NCI-H82 treated with DMSO at 0.1 percent for 48 hours (cell line): ENCODE measurements at regions not wholly inside any gene's neighbourhood (a gene's known extent, or its start where the extent isn't known, plus 50 kb on each side); places are given as distances from the start of the nearest gene placed in this dataset.
"Not testable (repeated sequence)": the region's sequence is repeated elsewhere in the genome, so short reads cannot be mapped to it uniquely, and the experiment has no call there.

ENCODE experiments used
- DNase-seq: peaks from one replicate; lab custom pipeline; 2025; ENCODE audit not compliant: unreplicated experiment; lab: John Stamatoyannopoulos, UW

GRCh38 chr1:22331618-22332423 is 119.8 kb upstream of the ZBTB40 start:
- no peak for DNase-seq

DNA sequence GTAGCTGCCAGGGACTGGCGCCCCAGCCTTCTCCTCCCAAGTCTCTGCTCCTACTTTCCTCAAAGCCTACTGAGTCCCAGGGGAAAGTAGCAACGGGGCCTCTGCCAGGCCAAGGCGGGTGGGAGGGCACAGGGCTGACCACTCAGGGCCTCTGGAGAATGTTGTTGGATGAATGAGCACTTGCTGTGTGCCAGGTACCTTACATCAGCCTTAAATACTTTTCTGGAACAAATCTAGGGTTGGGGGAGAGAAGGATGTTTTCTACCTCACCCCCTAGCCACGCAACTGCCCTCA is 119.3 kb upstream of the ZBTB40 start:
- DNase-seq, result no peak

DNA sequence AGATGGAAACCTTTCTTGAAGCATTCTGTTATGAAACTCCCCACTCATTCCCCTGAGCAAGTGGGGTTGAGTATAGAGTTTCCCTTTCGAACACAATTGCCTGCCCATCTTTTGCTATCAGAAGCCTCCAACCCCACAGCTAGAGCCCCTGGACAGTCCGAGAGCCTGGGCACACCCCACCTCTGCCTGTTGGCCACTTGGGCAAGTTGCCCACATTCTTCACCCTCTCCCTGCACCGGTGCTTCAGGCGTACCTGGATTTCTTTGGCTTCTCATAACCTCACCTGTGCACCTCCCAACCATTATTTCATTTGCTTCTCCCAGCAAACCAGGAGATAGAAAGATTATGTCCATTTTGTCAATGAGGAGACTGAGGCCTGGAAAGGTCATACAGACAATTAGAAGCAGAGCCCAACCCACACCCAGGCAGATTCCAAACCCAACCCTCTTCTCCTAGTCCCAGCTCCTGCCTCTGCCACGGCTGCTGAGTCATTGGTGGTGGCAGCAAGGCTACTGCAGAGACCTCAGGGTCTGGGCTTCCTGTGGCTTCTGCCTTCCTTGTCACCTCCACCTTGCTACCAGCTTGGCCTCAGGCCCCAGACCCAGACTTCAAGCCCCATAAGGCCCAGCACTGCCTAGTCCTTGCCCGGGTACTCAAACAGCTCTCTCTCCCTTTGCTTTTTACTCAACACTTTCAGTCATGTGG is 118.7 kb upstream of the ZBTB40 start:
- no peak for DNase-seq

DNA sequence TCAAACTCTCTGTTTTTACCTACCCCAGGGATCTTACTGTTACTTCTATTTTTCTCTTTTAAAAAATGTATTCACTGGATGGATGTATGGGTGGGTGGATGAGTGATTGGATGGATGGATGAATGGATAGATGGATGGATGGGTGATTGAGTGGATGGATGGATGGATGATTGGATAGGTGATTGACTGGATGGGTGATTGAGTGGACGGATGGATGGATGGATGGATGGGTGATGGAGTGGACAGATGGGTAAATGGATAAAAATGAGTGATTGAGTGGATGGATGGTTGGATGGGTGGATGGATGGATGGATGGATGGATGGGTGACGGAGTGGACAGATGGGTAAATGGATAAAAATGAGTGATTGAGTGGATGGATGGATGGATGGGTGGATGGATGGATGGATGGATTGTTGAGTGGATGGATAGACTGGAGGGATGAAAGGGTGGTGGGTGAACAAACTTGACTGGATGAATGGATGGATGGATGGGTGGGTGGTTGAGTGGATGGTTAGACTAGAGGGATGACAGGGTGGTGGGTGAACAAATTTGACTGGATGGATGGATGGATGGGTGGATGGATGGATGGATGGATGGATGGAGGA is 118.0 kb upstream of the ZBTB40 start:
- DNase-seq, result no peak

GRCh38 chr1:22334860-22335550 is 116.6 kb upstream of the ZBTB40 start:
- no peak for DNase-seq

- DNase-seq, result not testable (repeated sequence)
These were observed 115.4 kb upstream of the ZBTB40 start for GRCh38 chr1:22336274-22336673.

- not testable (repeated sequence) for DNase-seq
These were observed 114.7 kb upstream of the ZBTB40 start for GRCh38 chr1:22336696-22337545.

GRCh38 chr1:22338071-22338765 is 113.4 kb upstream of the ZBTB40 start:
- DNase-seq, result no peak

DNA sequence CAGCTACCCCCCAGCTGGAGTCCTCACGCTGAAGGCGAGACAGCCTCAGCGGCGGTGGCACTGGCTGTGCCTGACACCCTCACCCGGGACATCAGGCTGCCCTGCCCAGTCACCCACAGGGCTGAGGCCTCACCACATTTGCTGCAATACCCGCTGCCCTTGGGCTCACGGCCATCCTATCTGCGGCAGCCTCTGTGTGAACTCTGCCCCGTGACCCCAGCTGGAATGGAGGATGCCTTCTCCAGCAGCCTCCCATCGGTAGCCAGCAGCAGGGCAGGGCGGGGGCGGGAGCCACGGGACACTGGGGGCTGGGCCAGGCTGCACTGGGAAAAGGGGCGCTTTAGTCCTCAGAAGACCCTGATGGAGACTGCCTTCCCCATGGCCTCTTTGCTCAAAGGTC is 112.4 kb upstream of the ZBTB40 start:
- DNase-seq, result no peak

GRCh38 chr1:22340066-22340465 is 111.6 kb upstream of the ZBTB40 start:
- no peak for DNase-seq

DNA sequence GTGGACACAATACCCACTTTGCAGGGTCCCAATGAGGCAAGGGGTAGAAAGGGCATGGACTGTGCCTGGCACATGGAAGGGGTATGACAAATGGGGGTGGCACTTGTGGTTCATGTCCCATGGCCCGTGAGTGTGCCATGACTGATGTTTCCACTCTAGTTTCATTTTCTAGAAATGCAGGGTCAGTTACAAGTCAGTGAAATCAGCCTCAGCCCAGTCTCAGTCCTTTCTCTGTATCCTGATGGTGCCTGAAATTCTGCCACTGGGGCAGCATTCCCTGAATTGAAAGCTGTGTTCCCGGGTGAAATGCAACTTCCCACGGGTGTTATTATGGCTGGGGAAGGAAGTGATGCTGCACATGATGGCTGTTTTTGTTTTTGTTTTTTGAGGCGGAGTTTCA is 110.8 kb upstream of the ZBTB40 start:
- DNase-seq, result no peak

DNA sequence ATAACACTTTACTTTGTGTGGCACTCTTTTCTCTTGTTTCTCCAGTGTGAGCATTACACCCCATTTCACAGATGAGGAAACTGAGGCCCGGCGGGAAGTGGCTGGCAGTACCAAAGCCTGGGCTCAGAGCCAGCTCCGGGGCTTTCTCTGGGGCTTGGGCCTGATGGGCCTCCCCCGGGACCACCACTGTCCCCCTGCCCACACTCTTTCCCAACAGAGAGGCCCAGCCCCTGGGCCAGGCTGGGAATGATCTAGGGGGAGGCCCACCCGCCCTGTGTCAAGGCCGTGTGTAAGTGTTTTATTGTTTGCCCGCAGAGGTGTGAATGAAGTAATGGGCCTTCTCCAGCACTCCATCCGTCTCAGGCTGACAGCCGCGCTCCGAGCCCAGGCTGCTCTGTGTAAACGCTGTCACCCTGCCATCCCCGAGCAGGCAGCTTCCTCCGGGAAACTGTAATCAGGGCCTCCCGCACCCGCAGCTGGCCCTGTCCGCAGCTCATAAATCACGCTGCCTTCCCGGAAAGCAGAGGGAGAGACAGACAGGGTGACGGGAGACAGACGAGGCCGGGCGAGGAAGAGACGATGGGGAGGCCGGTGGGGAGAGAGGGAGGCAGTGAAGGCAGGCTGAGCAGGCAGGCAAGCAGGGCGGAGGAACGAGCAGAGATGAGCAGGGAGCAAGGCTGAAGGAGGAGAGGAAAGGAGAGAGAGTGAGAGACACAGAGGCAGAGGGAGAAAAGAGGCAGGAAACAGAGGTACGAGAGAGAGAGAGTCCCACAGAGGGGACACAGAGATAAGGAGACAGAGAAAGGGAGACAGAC is 109.7 kb upstream of the ZBTB40 start:
- peak; percentile 32 for DNase-seq

DNA sequence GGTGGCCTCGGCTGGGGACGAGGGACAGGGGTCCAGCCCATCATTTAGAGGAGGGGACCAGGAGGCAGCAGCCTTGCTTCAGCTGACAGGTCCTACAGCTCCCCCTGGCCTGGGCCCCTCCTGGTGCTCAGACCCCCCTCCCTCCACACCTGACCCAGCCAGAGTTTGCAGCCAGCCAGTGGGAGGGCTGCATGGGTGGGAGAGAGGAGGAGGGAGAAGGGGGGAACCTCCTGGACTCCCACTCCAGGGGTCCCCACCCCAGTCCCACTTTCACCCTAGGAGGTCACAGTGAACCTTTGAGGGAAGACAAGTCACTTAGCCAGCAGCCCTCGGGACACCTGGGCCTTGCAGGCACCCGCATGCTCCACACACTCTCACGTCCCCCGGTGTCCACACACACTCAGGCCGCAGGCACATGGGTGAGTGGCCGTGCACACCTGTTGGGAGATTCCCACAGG is 108.9 kb upstream of the ZBTB40 start:
- DNase-seq, result no peak

DNA sequence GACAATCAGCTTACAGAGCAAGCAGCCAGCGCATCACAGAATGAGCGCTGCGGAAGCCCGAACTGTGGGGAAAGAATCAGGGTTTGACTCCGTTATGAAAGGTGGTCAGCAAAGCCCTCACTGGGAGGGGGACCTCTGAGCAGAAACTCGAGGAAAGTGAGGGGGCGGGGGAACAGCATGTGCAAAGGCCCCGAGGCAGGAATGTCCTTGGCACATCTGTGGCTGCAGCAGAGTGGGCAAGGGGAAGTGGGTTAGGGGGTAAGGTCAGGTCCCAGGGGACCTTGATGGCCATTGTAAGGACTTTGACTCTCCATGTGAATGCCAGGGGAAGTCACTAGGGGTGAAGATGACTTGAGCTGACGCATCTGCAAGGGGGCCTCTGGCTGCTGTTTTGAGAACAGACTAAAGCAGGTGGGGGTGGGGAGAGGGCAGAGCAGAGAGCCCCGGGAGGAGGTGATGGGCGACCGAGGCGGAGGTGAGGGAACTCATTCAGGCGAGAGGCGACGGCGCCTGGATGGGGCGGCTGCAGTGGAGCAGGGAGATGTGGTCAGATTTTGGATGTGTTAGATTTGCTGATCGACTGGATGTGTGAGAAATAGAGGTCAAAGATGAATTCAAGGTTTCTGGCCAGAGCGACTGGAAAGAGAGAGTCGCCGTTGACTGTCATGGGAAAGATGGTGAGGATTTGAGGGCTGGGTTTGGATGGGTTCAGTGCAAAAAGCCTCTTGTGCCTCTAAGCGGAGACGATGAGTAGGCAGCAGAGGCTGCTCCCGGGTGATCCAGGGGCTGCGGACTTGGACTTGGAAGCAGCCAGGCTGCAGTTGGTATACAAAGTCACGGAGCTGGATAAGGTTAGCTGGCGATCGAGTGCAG is 108.0 kb upstream of the ZBTB40 start:
- DNase-seq, result no peak

DNA sequence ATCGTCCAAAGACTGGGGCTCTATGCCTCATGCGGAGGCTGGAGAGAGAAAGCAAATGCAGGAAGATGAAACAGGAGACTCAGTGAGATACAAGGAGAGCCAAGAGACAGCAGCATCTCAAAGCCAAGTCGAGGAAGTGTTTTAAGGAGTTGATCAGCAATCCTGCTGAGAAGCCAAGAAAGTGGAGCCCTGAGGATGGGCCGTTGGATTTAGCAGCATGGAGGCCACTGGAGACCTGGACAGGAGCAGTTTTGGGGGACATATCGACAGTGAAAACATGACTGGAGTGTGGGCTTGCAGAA is 107.4 kb upstream of the ZBTB40 start:
- DNase-seq, result no peak

GRCh38 chr1:22344851-22345560 is 106.6 kb upstream of the ZBTB40 start:
- DNase-seq, result no peak

- DNase-seq, result no peak
These were observed 103.5 kb upstream of the ZBTB40 start for GRCh38 chr1:22347854-22348760.
